Skeletal muscle satellite cell (primary cell): ENCODE measurements at regions not wholly inside any gene's neighbourhood (a gene's known extent, or its start where the extent isn't known, plus 50 kb on each side); places are given as distances from the start of the nearest gene placed in this dataset.
A peak's percentile ranks its signal among the peaks of the same experiment; 100 is the strongest.
"Not testable (repeated sequence)": the region's sequence is repeated elsewhere in the genome, so short reads cannot be mapped to it uniquely, and the experiment has no call there.

Source experiments
- H3K27me3 ChIP-seq: 2 replicates; pipeline ENCODE4 v1.7.0; 2013; ENCODE audit warnings: low read length; ENCODE audit not compliant: control insufficient read depth, insufficient read depth
- H3K36me3 ChIP-seq: 2 replicates; pipeline ENCODE4 v1.7.0; 2013; ENCODE audit warnings: mild to moderate bottlenecking, control low read depth, low read length; ENCODE audit not compliant: insufficient read depth
- H3K4me1 ChIP-seq: 2 replicates; pipeline ENCODE4 v1.7.0; 2013; ENCODE audit warnings: low read length; ENCODE audit not compliant: control insufficient read depth, insufficient read depth
- H3K4me2 ChIP-seq: 2 replicates; pipeline ENCODE4 v1.7.0; 2013; ENCODE audit warnings: mild to moderate bottlenecking, low read length
- H3K4me3 ChIP-seq: 2 replicates; pipeline ENCODE4 v1.7.0; 2013; ENCODE audit warnings: low read length
- H3K9ac ChIP-seq: 2 replicates; pipeline ENCODE4 v1.7.0; 2013; ENCODE audit warnings: mild to moderate bottlenecking, low read depth, low read length, moderate library complexity
- H3K9me3 ChIP-seq: replicated peaks from 2 replicates; pipeline ENCODE4 v1.7.0; 2013; ENCODE audit warnings: mild to moderate bottlenecking, control low read depth, low read length

DNA sequence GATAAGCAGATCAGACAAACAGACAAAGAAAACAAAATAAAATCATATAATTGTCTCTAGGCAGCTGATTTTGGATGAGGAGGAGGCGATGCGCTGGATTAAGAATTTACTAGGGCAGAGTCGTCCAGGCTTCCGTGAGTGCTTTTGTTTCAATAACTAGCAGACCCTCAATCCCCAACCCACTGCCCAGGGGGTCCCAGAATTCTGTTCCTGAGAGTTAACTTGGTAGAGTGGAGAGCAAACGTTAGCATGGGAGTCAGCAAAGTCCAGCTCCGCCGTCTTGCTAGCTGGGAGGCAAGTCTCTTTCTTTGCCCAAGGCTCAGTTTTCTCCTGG is 95.5 kb upstream of the TBX5 start:
- Histone ChIP-seq H3K27me3 (peaks cover 6% of the 10 kb centered on the region), H3K9ac (no peak overlapping the region), H3K4me1 (no peaks in the 10 kb centered on the region), H3K4me3 (no peak overlapping the region), H3K4me2 (no peak overlapping the region), H3K9me3 (no peaks in the 10 kb centered on the region), H3K36me3 (no peaks in the 10 kb centered on the region)

DNA sequence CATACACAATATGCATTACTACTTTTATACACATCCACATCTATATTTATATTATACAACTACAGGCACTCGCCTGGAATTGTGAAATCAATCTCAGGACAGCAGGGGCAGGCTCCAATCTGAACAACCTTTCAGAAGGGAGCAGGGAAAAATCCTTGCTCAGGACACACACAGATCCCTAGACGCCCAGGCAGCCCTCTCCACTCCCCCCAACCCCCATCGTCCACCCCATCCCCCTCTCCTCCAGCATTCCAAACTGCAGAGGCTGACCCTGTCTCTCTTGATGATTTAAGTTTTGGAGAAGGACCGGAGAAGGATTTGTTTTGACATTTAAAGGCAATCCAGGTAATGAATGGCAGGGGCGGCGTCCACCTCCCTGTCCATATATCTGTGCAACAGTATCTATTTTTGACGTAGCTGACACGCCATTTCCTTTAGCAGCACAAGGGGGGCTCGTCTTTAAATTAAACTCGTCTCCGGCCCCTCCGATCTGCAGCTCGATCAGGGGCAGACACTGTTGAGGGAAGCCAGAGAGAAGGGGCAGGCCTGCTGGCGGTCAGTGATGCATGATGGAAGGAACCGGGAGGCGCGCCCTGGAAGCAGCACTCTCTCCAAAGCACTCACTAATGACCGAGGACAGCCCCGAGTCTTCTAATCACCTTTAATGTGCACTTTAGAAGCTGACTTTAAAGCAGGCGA is 95.0 kb upstream of the TBX5 start:
- Histone ChIP-seq H3K9me3 (no peaks in the 10 kb centered on the region), H3K4me1 (no peaks in the 10 kb centered on the region), H3K9ac (no peak overlapping the region), H3K36me3 (no peaks in the 10 kb centered on the region), H3K4me2 (no peak overlapping the region), H3K4me3 (no peak overlapping the region), H3K27me3 (peaks cover 6% of the 10 kb centered on the region)

DNA sequence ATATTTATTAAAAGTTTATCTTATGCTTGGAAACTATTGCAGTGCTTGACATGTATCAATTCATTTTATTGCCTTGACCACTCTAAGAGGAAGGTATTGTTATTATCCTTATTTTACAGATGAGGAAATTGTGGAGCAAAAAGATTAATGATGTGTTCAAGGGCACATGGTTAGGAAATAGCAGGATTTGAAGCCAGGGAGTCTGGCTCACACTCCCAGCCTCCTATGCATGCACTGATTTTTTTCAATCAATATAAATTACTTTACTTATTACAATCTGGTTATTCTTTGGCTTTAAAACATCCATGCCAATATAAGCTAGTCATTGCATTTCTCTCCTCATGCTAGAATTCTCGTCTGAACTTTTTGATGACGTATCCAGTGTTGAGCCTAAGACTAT is 94.2 kb upstream of the TBX5 start:
- H3K4me1 ChIP-seq = no peaks in the 10 kb centered on the region
- H3K4me3 ChIP-seq = no peak overlapping the region
- H3K4me2 ChIP-seq = no peak overlapping the region
- no peak overlapping the region for H3K9ac ChIP-seq
- H3K27me3 ChIP-seq = peaks cover 6% of the 10 kb centered on the region
- H3K9me3 ChIP-seq = no peaks in the 10 kb centered on the region
- H3K36me3 ChIP-seq = no peaks in the 10 kb centered on the region

DNA sequence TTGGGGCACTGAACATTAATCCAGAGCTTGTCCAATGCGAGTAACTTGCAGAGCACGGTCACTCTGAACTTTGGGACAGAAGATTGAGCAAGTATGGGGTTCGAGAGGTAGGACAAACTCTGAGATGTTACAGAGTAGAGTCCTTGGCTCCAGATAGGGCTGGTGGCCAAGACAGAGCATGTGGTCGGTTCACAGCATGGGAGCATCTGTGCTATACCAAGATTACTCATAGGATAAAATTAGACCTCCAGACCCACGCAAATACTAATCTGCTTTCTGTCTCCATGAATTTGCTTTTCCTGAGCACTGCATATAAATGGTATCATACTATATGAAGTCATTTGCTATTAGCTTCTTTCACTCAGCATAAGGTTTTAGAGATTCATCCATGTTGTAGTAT is 93.4 kb upstream of the TBX5 start:
- Histone ChIP-seq H3K4me3 (no peak overlapping the region), H3K36me3 (no peaks in the 10 kb centered on the region), H3K9me3 (no peaks in the 10 kb centered on the region), H3K4me2 (no peak overlapping the region), H3K4me1 (no peaks in the 10 kb centered on the region), H3K27me3 (peaks cover 6% of the 10 kb centered on the region), H3K9ac (no peak overlapping the region)

DNA sequence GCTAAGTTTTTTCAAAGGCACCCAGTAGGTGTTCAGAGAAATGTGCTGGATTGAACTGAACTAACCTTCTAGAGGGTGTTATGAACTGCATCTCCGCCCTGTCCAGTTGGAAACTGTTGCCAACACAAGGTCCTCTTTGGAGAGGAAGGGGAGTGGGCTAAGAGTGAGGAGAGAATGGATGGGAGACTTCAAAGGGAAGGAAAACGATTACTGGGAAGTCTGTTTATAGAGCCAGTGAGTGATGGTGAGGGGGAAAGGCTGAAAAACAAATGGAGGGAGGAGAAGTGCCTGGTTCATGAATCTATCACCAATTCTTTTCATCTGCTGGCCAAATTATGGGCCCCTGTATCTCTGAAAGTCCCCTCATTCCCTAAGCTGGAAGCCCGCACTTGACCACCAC is 86.0 kb upstream of the TBX5 start:
- no peaks in the 10 kb centered on the region for H3K36me3 ChIP-seq
- H3K4me1 ChIP-seq = no peaks in the 10 kb centered on the region
- H3K27me3 ChIP-seq = no peaks in the 10 kb centered on the region
- H3K9me3 ChIP-seq = no peaks in the 10 kb centered on the region
- H3K9ac ChIP-seq = no peak overlapping the region
- H3K4me2 ChIP-seq = no peak overlapping the region
- no peak overlapping the region for H3K4me3 ChIP-seq

DNA sequence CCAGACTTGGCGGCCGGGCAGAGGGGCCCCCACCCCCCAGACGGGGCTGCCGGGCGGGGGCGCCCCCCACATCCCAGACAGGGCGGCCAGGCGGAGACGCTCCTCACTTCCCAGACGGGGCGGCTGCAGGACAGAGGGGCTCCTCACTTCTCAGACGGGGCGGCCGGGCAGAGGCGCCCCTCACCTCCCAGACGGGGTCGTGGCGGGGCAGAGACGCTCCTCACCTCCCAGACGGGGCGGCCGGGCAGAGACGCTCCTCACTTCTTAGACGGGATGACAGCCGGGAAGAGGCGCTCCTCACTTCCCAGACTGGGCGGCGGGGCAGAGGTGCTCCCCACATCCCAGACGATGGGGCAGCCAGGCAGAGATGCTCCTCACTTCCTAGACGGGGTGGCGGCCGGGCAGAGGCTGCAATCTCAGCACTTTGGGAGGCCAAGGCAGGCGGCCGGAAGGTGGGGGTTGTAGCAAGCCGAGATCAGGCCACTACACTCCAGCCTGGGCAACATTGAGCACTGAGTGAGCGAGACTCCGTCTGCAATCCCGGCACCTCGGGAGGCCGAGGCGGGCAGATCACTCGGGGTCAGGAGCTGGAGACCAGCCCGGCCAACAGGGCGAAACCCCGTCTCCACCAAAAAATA is 79.0 kb upstream of the TBX5 start:
- peaks cover 24% of the 10 kb centered on the region for H3K27me3 ChIP-seq
- not testable (repeated sequence) for H3K36me3 ChIP-seq, H3K9ac ChIP-seq, H3K4me3 ChIP-seq, H3K9me3 ChIP-seq, H3K4me2 ChIP-seq, H3K4me1 ChIP-seq

DNA sequence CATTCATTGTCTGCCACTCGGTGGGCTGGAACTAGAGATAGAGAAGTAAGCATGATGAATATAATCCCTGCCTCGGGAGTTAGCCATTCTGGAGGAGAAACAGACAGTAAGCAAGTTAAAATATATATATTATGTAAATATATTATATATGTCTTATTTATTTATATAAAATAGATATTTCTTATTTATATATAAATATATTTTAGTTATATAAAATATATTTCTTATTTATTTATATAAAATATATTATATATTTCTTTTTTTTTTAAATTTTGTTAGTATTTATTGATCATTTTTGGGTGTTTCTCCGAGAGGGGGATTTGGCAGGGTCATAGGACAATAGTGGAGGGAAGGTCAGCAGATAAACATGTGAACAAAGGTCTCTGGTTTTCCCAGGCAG is 78.1 kb upstream of the TBX5 start:
- Histone ChIP-seq H3K27me3 (peaks cover 33% of the 10 kb centered on the region), H3K4me3 (no peak overlapping the region), H3K36me3 (no peaks in the 10 kb centered on the region), H3K4me1 (peaks cover 9% of the 10 kb centered on the region), H3K9ac (no peak overlapping the region), H3K4me2 (no peak overlapping the region), H3K9me3 (no peaks in the 10 kb centered on the region)

DNA sequence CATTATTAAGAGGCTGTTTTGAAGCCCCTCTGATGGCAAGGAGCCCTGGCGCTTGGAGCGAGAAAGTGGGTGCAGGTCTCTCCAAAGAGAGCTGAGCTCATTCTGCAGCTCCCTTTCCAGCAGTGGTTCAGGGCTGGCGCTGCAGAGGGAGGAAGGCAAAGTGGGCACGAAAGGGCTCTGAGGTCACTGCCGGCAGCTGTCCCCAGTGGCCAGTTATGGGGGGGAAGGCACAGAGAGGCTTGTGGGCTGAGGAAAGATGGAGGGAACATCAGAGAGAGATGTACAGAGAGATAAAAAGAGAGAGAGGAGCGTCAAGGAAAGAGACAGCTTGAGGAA is 75.2 kb upstream of the TBX5 start:
- Histone ChIP-seq H3K9me3 (no peaks in the 10 kb centered on the region), H3K4me3 (no peak overlapping the region), H3K27me3 (peaks cover 50% of the 10 kb centered on the region), H3K9ac (no peak overlapping the region), H3K4me2 (peak overlapping the region; percentile 73), H3K4me1 (peaks cover 9% of the 10 kb centered on the region), H3K36me3 (no peaks in the 10 kb centered on the region)

DNA sequence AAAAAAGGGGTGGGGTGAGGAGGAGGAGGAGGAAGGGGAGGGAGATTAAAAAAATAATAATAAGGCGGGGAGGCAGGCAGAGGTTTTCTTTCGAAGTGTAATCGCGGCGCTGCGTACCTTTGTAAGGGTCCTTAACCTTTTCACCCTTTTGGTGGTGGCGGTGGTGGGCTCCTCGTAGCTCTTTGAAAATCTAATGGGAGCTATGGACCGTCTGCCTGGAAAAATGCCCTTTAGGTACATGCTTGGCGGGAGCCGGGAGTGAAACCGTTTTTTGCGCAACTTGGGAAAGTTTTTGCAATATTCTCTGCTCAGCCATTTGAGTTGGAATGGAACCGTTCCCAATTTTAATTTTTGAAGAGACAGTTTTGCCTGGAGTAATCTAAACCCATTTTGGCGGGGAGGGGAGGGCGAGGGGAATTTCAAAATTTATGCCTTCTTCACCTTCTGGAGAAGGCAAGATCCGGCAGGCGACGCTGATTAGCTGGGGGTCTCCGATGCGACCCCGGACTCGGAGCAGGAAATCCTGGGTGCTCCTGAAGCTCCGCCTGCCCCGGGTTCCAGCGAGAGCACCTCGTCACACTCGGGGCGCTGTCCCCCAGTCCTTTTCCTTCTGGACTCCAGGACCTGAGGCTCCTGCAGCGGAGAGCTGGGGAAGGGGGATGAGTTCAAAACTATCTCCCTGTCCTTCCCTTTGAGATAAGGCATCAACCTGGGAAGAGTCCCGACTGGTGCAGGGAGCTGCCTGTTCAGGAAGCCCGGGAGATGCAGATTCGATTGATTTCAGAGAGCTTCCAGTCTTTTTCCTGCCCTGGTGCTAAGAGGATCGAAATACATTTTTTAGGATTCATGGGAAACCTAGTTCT is 74.6 kb upstream of the TBX5 start:
- H3K36me3 ChIP-seq = no peaks in the 10 kb centered on the region
- peak overlapping the region; percentile 73 for H3K4me2 ChIP-seq
- H3K9me3 ChIP-seq = no peaks in the 10 kb centered on the region
- peak overlapping the region; percentile 61 for H3K4me3 ChIP-seq
- H3K27me3 ChIP-seq = peaks cover 50% of the 10 kb centered on the region
- no peak overlapping the region for H3K9ac ChIP-seq
- H3K4me1 ChIP-seq = peaks cover 9% of the 10 kb centered on the region

DNA sequence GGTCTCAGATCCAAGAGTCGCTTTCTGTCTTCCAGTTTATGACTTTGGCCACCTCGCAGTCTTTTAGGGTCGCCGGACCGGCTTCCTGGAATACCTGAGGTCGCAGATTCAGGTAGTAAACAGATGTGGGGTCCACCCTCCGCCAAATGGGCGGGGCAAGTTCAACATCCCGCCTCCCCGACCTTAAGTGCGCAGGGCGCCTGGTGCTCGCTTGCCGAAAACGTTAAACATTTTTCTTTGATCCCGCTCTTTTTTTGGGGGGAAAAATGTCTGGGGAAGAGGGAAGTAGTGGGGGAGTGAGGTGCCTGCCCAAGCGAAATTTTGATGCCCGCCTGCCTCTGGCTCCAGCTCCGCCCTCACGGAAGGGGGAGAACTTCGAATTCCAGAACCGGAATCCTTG is 73.9 kb upstream of the TBX5 start:
- H3K4me3 ChIP-seq = peak overlapping the region; percentile 61
- no peaks in the 10 kb centered on the region for H3K9me3 ChIP-seq
- H3K9ac ChIP-seq = no peak overlapping the region
- peaks cover 50% of the 10 kb centered on the region for H3K27me3 ChIP-seq
- no peaks in the 10 kb centered on the region for H3K36me3 ChIP-seq
- peaks cover 9% of the 10 kb centered on the region for H3K4me1 ChIP-seq
- H3K4me2 ChIP-seq = peak overlapping the region; percentile 73

DNA sequence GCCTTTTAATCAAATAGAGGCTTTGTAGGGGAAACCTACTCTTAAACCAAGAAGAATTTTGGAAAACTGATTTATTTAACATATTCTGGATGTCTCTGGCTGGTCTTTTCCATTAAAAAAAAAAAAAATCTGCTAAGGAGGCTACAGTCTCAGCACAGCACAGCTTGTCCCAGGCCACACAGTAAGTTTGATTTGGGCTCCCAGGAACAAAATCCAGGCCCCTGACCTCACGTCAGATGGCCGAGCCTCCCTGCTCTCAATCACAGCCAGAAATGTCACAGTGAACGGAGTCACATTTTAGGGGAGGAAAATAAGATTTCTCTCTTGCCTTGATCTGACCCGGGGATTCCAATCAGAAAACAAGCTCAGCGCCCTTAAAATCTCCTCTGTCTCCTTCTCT is 72.9 kb upstream of the TBX5 start:
- Histone ChIP-seq H3K4me3 (no peak overlapping the region), H3K4me2 (no peak overlapping the region), H3K9ac (no peak overlapping the region), H3K4me1 (peaks cover 9% of the 10 kb centered on the region), H3K9me3 (no peaks in the 10 kb centered on the region), H3K36me3 (no peaks in the 10 kb centered on the region), H3K27me3 (peaks cover 50% of the 10 kb centered on the region)
